GM13977 (cell line): ENCODE measurements at regions not wholly inside any gene's neighbourhood (a gene's known extent, or its start where the extent isn't known, plus 50 kb on each side); places are given as distances from the start of the nearest gene placed in this dataset.

Experiments used
- DNase-seq: peaks from one replicate; pipeline ENCODE4 v3.0.0; 2012; ENCODE audit warnings: low spot score
- CTCF ChIP-seq: IDR thresholded peaks from 2 replicates; pipeline ENCODE4 v1.5.1; 2012; ENCODE audit warnings: mild to moderate bottlenecking, control low read depth; ENCODE audit not compliant: insufficient read depth; ENCODE audit errors: extremely low read depth, missing control alignments
- in situ Hi-C: fragments of 300-500 bp; cut with MboI; formaldehyde crosslinking; loops from one replicate; pipeline ENCODE4 v1.12.0; 2022; ENCODE audit warnings: low sequenced_read_pairs, low pct_unique_long_range_greater_than_20kb, mixed read lengths, inconsistent platforms; ENCODE audit not compliant: unreplicated experiment

GRCh38 chr13:109355875-109356434 is 430.4 kb downstream of the IRS2 start:
- DNase-seq: no peak
- TF ChIP-seq CTCF: no peak
- in situ Hi-C loops: no loop called here

DNA sequence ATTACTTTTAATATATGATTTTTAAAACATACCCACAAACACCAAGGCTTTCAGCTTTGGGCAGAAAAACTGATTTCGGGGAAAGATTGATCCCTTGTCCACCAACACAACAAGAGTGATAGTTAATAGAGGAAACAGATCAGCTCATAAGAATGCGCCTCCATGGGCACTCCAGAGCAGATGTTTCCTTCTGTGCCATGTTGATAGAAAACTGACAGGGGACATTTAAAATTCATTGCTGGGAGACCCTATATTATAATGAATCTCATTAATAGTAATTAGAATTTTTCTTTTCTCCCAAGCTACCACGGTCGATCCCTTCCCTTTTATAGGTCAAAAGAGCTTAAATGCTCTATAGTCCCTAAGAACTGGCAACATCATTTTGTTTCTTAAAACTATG is 431.2 kb downstream of the IRS2 start:
- TF ChIP-seq CTCF: no peak
- in situ Hi-C loops: no loop called here
- DNase-seq: no peak

- no peak for DNase-seq
- no peak for TF ChIP-seq CTCF
- in situ Hi-C loops: no loop called here
These were observed 435.1 kb downstream of the IRS2 start for GRCh38 chr13:109351236-109351635.

GRCh38 chr13:109348519-109349258 is 437.7 kb downstream of the IRS2 start:
- TF ChIP-seq CTCF: no peak
- no peak for DNase-seq
- in situ Hi-C loops: no loop called here

- DNase-seq: no peak
- no peak for TF ChIP-seq CTCF
- in situ Hi-C loops: no loop called here
These were observed 440.3 kb downstream of the IRS2 start for GRCh38 chr13:109346060-109346459.

- in situ Hi-C loops: no loop called here
- no peak for TF ChIP-seq CTCF
- DNase-seq: no peak
These were observed 440.9 kb downstream of the IRS2 start for GRCh38 chr13:109345433-109345941.
